H1 (cell line): ENCODE measurements at regions not wholly inside any gene's neighbourhood (a gene's known extent, or its start where the extent isn't known, plus 50 kb on each side); places are given as distances from the start of the nearest gene placed in this dataset.

Source experiments
- CBX5 ChIP-seq: fragments of 300-800, 300-1000 bp; sonication (generic); IDR thresholded peaks from 2 replicates; pipeline ENCODE4 v1.7.1; 2016; ENCODE audit warnings: antibody characterized with exemption, low read length, low read depth
- CHD7 ChIP-seq: fragments of 300-600 bp; sonication (generic); IDR thresholded peaks from 2 replicates; pipeline ENCODE4 v1.7.1; 2012; ENCODE audit warnings: low read length, moderate library complexity, mild to moderate bottlenecking, inconsistent platforms; ENCODE audit not compliant: insufficient replicate concordance

GRCh38 chr20:26277339-26277738 lies 580.7 kb upstream of the ZNF337 start (continued):
- no peak for TF ChIP-seq CHD7
- no peak for TF ChIP-seq CBX5
- TF ChIP-seq, all 59 proteins: peak for 0
